Activated CD4-positive, alpha-beta T cell treated with anti-CD3 and anti-CD28 coated beads, Interleukin-2, amount 50 U/mL, for 16 hours (primary cell): ENCODE measurements at regions not wholly inside any gene's neighbourhood (a gene's known extent, or its start where the extent isn't known, plus 50 kb on each side); places are given as distances from the start of the nearest gene placed in this dataset.

Source experiments
- DNase-seq: peaks from one replicate; pipeline ENCODE4 v3.0.0-alpha.2; 2020

- no peak for DNase-seq
Observed at GRCh38 chr9:120104771-120105170, 475.2 kb downstream of the CDK5RAP2 start.

GRCh38 chr9:120100595-120100994 lies 479.4 kb downstream of the CDK5RAP2 start:
- DNase-seq, result no peak

DNA sequence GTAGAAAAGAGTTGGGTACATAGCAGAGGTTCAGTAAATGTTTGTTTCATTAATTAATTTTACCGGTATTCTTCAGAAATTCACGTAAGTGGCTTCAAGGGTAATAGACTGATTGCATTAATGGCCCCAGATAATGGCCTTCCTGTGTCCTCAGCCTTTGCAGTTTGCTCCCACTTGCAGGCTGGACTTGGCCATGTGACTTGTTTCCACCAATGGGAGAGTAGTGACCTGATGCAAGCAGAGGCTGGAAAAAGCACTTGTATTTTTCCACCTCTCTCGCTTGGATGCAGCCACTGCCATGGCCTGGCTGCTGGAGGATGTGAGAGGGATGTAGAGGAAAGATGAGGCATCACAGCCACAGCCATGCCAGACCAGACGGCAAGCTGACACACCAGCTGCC lies 480.9 kb downstream of the CDK5RAP2 start:
- no peak for DNase-seq

DNA sequence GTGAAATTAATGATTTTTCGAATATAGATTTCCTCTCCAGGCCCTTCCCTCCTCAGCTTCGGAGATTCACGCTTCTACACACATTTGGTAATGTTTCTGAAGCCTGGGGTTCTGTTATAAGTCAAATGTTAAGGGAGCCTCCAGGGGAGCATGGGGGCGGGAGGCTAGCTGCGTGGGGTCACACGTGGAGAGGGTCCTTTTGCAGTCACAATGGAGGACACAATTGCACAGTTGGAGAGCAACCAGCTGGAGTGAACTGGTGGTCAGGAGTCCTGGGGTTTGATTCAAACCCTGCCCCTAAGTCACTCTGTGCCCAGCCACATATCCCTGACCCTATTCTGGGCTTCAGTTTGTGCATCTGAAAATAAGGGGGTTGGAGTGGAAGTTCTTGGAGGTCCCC lies 481.4 kb downstream of the CDK5RAP2 start:
- no peak for DNase-seq

GRCh38 chr9:120091206-120091605 lies 488.8 kb downstream of the CDK5RAP2 start:
- DNase-seq, result no peak

GRCh38 chr9:120080849-120081248 lies 499.1 kb downstream of the CDK5RAP2 start:
- no peak for DNase-seq

- no peak for DNase-seq
Observed at GRCh38 chr9:120078112-120078511, 501.9 kb downstream of the CDK5RAP2 start.

- no peak for DNase-seq
Observed at GRCh38 chr9:120071760-120072159, 508.2 kb downstream of the CDK5RAP2 start.

DNA sequence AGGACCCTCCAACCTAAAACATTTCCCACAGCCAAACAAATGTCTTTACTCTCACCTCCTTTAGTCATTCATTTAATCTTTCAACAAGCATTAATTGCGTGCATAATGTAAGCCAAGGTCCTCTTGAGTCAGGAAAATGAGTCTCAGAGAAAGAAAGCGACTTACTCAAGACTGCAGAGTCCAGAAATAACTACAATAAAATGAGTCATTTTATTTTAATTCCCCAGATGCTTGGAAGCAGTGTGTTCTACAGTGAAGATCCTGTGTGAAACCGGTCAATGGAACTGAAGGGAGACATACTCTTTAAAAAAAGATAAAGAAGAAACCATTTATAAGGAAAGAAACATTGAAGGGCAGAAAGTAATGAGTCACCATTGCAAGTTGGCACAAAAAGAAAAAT lies 513.7 kb downstream of the CDK5RAP2 start:
- no peak for DNase-seq

GRCh38 chr9:120065151-120065550 lies 514.8 kb downstream of the CDK5RAP2 start:
- no peak for DNase-seq

GRCh38 chr9:120045011-120045410 lies 535.0 kb downstream of the CDK5RAP2 start:
- DNase-seq, result no peak

GRCh38 chr9:120043448-120043847 lies 536.5 kb downstream of the CDK5RAP2 start:
- DNase-seq, result no peak

DNA sequence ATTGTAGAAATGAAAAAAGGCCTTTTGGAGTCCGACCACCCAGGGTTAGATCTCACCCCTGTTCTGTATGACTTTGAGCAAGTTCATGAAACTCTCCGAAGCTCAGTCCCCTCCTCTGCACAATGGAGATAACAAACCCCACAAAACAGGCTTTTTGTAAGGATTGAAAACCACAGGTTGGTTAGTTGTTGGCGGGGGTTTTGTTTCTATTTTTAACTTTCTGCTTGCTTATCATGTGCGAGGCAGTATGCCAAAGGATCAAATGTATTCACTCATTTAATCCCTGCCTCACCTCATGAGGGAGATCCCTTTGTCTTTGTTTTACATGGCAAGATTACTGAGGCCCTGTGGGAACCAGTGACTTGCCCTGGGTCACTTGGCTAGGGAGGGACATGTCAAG lies 539.1 kb downstream of the CDK5RAP2 start:
- no peak for DNase-seq

- DNase-seq, result no peak
Observed at GRCh38 chr9:120038342-120038741, 541.6 kb downstream of the CDK5RAP2 start.

DNA sequence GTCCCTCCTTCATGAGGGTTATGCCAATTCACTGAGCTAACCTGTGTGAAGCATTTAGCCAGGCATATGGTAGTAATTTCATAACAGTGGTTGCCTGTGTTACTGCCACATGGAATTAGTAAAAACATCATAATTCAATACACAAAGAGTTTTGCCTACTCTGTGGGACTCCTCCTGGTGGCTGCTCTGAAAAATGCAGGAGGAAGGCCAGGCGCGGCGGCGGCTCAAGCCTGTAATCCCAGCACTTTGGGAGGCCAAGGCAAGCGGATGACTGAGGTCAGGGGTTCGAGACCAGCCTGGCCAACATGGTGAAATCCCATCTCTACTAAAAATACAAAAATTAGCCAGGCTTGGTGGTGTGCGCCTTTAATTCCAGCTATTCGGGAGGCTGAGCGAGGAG lies 547.3 kb downstream of the CDK5RAP2 start:
- DNase-seq, result no peak

- DNase-seq, result no peak
Observed at GRCh38 chr9:120030847-120031246, 549.1 kb downstream of the CDK5RAP2 start.

GRCh38 chr9:120018550-120018949 lies 561.4 kb downstream of the CDK5RAP2 start:
- DNase-seq, result no peak

GRCh38 chr9:120018037-120018436 lies 561.9 kb downstream of the CDK5RAP2 start:
- DNase-seq, result no peak

DNA sequence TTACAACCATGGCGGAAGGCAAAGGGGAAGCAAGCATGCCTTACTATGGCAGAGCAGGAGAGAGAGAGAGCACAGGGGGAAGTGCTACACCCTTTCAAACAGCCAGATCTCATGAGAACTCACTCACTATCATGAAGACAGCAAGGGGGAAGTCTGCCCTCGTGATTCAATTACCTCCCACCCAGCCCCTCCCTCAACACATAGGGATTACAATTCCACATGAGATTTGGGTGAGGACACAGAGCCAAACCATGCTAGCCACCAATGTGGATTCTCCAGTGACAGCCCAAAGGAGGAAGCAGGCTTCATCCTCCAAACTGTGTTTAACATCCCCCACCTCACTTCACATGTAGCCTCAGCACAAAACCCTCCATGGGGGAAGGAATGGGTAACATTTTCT lies 563.7 kb downstream of the CDK5RAP2 start:
- DNase-seq, result no peak

- no peak for DNase-seq
Observed at GRCh38 chr9:120014796-120015195, 565.2 kb downstream of the CDK5RAP2 start.

GRCh38 chr9:120009856-120010255 lies 570.1 kb downstream of the CDK5RAP2 start:
- no peak for DNase-seq

GRCh38 chr9:120001536-120001935 lies 578.4 kb downstream of the CDK5RAP2 start:
- DNase-seq, result no peak

DNA sequence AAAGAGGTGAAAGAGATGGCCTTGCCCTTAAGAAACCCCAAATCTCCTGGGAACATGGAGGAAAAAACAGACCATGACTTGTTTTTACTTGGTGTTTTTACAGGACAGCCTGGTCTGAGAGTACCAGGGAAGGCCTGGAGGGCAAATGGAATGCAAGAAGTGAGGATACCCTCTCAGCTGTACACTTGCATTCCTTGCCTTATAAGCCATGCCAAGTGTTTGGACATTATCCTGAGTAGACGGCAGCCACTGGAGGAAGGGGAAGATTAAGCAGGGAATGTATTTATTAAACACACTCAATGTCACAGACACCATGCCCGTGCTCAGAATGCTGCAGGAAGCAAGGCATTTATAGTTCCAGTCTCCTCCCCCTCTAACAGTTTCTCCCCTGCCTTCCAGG lies 581.4 kb downstream of the CDK5RAP2 start:
- no peak for DNase-seq

- no peak for DNase-seq
Observed at GRCh38 chr9:119991797-119992196, 588.2 kb downstream of the CDK5RAP2 start.

- no peak for DNase-seq
Observed at GRCh38 chr9:119986713-119987112, 593.3 kb downstream of the CDK5RAP2 start.

DNA sequence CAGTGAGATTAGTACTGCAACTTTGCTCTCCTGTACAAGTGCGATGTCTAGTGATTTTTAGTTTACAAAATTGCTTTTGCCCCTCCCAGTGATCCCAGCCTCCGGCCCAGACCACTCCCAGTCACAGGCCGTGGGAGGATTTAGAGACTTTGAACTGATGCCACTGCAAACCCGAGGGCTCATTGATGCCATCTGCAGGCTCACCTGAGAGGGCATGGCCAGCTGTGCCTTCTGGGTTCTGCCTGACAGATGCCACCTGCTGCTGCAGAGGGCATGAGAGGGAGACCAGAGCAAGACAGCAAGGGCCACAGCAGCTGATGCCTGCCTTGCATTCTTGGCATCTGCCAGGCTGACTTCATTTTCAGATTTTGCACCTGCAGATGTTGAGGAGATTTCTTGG lies 593.8 kb downstream of the CDK5RAP2 start:
- no peak for DNase-seq
